B cell (primary cell): ENCODE measurements at regions not wholly inside any gene's neighbourhood (a gene's known extent, or its start where the extent isn't known, plus 50 kb on each side); places are given as distances from the start of the nearest gene placed in this dataset.

Experiments
- EZH2 ChIP-seq: IDR thresholded peaks from 2 replicates; pipeline ENCODE4 v1.6.1; 2012; ENCODE audit warnings: borderline replicate concordance, low read depth, mild to moderate bottlenecking, moderate library complexity, low read length; ENCODE audit not compliant: insufficient read depth, poor library complexity, severe bottlenecking
- TF ChIP-seq, protein P1 (sequence below): fragments of 200-600 bp; IDR thresholded peaks from one replicate; pipeline ENCODE4 v1.8.0; 2022; ENCODE audit warnings: antibody characterized with exemption, mild to moderate bottlenecking

DNA sequence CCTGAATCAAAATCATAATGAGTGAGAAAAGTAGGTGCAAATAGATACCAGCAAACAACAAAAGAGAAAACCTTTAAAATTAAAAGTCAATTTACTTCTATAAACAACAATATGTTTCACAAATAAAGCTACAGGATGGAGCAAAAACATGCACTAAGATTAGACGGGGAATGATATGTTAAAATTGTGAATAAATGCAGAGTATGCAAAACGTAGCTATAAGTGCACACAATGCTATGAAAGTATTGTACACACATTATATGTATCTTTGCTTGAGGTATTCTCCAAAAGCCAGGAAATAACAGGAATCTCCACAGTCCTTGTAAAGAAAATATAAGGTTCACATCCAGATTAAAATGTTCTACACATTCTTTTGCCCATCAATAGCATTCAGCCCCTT, 523.9 kb downstream of the EFNB2 start:
- TF ChIP-seq, protein P1, sequence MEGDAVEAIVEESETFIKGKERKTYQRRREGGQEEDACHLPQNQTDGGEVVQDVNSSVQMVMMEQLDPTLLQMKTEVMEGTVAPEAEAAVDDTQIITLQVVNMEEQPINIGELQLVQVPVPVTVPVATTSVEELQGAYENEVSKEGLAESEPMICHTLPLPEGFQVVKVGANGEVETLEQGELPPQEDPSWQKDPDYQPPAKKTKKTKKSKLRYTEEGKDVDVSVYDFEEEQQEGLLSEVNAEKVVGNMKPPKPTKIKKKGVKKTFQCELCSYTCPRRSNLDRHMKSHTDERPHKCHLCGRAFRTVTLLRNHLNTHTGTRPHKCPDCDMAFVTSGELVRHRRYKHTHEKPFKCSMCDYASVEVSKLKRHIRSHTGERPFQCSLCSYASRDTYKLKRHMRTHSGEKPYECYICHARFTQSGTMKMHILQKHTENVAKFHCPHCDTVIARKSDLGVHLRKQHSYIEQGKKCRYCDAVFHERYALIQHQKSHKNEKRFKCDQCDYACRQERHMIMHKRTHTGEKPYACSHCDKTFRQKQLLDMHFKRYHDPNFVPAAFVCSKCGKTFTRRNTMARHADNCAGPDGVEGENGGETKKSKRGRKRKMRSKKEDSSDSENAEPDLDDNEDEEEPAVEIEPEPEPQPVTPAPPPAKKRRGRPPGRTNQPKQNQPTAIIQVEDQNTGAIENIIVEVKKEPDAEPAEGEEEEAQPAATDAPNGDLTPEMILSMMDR, result no peak
- no peak for TF ChIP-seq EZH2
